ENCODE measurements at regions not wholly inside any gene's neighbourhood (a gene's known extent, or its start where the extent isn't known, plus 50 kb on each side); places are given as distances from the start of the nearest gene placed in this dataset.

DNA sequence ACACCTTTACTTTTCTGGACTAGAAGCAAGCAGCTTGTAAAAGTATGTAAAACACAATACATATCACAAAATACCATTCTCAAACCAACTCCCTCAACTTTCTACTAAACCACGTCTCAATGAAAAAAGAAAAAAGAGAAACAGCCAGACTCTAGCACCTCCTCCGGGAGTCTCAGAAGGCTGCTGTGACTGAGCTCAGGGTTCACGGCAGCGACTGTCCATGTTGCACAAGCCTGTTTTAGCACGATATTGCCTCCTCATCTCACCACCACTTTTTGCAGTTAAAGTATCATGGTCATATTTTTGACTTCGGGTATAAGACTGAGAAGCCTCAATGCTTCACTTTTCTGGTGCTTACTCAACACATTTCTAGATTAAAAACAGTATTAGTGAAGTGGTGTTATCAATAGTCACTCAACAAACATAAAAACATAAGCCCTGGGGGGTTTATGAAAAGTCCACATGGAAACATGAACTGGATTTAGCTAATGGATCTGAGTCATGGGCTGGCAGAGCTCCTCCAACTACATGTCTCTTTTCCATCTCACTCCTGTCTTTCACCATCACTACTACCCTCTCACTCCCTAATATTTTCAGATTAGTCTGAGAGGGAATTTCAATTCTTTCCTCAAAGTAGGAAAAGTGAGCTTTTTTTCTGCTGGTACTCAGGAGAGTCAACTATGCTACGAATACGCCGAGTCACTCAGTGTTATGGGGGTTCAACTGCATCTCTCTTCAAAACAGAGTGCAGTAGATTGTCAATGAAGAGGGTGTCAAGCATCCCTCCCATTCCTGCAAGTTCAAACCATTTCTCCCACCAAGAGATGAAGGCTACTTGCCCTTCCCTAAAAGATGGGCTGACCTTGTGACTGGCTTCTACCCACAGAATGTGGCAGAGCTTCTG lies 113.7 kb downstream of the OSR1 start:
- CTCF ChIA-PET, result no interaction called here
- Mint-ChIP-seq H3K27ac (ENCODE audit: unreplicated experiment) (no peak overlapping the region), H3K9me3 (ENCODE audit: low read depth, unreplicated experiment) (no peaks in the 10 kb centered on the region), H3K4me3 (ENCODE audit: low read depth, unreplicated experiment) (no peak overlapping the region), H3K27me3 (ENCODE audit: unreplicated experiment) (no peaks in the 10 kb centered on the region), H3K4me1 (ENCODE audit: low read depth, unreplicated experiment) (no peaks in the 10 kb centered on the region), H3K36me3 (ENCODE audit: insufficient read depth, unreplicated experiment) (no peaks in the 10 kb centered on the region)
- TF ChIP-seq, protein P1, sequence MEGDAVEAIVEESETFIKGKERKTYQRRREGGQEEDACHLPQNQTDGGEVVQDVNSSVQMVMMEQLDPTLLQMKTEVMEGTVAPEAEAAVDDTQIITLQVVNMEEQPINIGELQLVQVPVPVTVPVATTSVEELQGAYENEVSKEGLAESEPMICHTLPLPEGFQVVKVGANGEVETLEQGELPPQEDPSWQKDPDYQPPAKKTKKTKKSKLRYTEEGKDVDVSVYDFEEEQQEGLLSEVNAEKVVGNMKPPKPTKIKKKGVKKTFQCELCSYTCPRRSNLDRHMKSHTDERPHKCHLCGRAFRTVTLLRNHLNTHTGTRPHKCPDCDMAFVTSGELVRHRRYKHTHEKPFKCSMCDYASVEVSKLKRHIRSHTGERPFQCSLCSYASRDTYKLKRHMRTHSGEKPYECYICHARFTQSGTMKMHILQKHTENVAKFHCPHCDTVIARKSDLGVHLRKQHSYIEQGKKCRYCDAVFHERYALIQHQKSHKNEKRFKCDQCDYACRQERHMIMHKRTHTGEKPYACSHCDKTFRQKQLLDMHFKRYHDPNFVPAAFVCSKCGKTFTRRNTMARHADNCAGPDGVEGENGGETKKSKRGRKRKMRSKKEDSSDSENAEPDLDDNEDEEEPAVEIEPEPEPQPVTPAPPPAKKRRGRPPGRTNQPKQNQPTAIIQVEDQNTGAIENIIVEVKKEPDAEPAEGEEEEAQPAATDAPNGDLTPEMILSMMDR (IDR thresholded peaks at IDR 0.05; ENCODE audit: unreplicated experiment), result no peak
- intact Hi-C loops (cut with micrococcal nuclease; ENCODE audit: unreplicated experiment), result no loop called here
- BruUV-seq (replicated peaks), result no TSS peak
- DNase-seq, result no peak

DNA sequence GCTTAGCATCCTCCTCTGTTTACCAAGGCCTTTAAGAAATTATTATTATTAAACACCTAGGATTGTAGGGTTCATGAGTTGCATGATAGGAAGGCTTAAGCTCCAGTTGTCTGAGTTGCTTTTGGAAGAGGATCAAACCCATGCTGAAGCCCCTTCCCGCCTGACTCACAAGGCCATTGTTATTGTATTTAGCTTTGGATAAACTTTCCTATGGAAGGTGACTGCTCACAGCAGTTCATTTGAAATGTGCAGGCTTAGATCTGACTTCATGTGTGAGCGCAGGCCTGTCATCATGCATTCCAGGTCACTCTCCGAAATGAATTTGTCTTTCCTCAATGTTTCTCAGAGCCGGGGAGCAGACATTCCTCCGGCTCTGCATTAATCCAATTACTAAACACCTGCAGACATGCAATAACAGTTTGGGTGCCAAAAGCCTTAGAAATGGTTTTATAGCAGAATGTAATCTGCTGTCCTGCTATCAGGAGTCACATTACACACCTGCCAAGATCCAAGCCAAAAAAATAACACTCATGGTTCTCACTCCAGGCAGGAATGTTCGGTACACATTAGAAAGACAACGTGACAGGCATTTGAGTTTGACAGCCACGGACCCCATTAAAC lies 119.9 kb downstream of the OSR1 start:
- CTCF ChIA-PET, result no interaction called here

DNA sequence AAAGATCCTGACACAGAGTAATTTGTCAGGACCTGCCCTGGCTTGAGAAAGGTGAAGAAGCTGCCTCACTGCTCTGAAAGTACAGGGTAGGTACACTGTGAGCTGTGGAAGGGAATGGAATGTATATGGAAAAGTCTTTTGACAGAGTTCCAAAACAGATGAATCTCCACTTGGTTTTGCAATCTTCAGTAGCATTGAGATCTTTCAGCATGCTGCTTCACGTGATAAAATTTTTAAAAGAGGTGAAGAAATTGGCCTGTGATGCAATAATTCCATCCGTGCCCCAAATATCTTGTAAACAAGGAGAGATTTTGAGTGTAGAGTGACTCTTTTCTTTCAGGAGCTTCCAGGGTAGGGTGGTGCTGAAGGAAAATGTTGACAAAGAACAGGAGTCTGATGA lies 123.1 kb downstream of the OSR1 start:
- TF ChIP-seq, protein P1 (IDR thresholded peaks at IDR 0.05; ENCODE audit: unreplicated experiment), result no peak
- no TSS peak for BruUV-seq (replicated peaks)
- Mint-ChIP-seq H3K36me3 (ENCODE audit: insufficient read depth, unreplicated experiment) (no peaks in the 10 kb centered on the region), H3K4me1 (ENCODE audit: low read depth, unreplicated experiment) (no peaks in the 10 kb centered on the region), H3K4me3 (ENCODE audit: low read depth, unreplicated experiment) (no peak overlapping the region), H3K9me3 (ENCODE audit: low read depth, unreplicated experiment) (no peaks in the 10 kb centered on the region), H3K27ac (ENCODE audit: unreplicated experiment) (no peak overlapping the region), H3K27me3 (ENCODE audit: unreplicated experiment) (no peaks in the 10 kb centered on the region)
- intact Hi-C loops (cut with micrococcal nuclease; ENCODE audit: unreplicated experiment), result no loop called here
- no peak for DNase-seq
- CTCF ChIA-PET, result no interaction called here

More for the DNA sequence above, 119.9 kb downstream of the OSR1 start:
- H3K27me3 Mint-ChIP-seq (ENCODE audit: unreplicated experiment), result no peaks in the 10 kb centered on the region
- no peak overlapping the region for H3K4me3 Mint-ChIP-seq (ENCODE audit: low read depth, unreplicated experiment)
- no peak for DNase-seq
- intact Hi-C loops (cut with micrococcal nuclease; ENCODE audit: unreplicated experiment), result no loop called here
- H3K4me1 Mint-ChIP-seq (ENCODE audit: low read depth, unreplicated experiment), result no peaks in the 10 kb centered on the region
- H3K27ac Mint-ChIP-seq (ENCODE audit: unreplicated experiment), result no peak overlapping the region
- no peaks in the 10 kb centered on the region for H3K36me3 Mint-ChIP-seq (ENCODE audit: insufficient read depth, unreplicated experiment)
- TF ChIP-seq, protein P1 (IDR thresholded peaks at IDR 0.05; ENCODE audit: unreplicated experiment), result no peak
- BruUV-seq (replicated peaks), result no TSS peak
- H3K9me3 Mint-ChIP-seq (ENCODE audit: low read depth, unreplicated experiment), result no peaks in the 10 kb centered on the region

DNA sequence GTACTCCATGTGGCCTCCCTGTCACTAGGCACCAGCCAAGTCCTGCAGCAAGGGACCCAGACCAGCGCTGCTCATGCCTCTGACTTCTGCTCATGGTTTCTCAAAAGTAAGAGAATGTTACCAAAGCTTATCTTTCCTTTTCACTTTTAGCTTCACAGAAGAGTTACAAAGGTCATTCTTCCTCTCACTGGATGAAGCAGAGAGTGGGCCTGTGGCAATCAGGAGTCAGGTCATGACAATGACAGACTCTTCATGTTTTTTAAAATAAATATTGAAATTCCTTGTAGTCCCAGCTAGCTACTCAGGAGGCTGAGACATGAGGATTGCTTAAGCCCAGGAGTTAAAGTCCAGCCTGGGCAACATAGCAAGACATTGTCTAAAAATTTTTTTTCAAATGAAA lies 126.1 kb downstream of the OSR1 start:
- TF ChIP-seq, protein P1 (IDR thresholded peaks at IDR 0.05; ENCODE audit: unreplicated experiment), result no peak
- Mint-ChIP-seq H3K4me1 (ENCODE audit: low read depth, unreplicated experiment) (no peaks in the 10 kb centered on the region), H3K27me3 (ENCODE audit: unreplicated experiment) (no peaks in the 10 kb centered on the region), H3K27ac (ENCODE audit: unreplicated experiment) (no peak overlapping the region), H3K4me3 (ENCODE audit: low read depth, unreplicated experiment) (no peak overlapping the region), H3K9me3 (ENCODE audit: low read depth, unreplicated experiment) (no peaks in the 10 kb centered on the region), H3K36me3 (ENCODE audit: insufficient read depth, unreplicated experiment) (no peaks in the 10 kb centered on the region)
- intact Hi-C loops (cut with micrococcal nuclease; ENCODE audit: unreplicated experiment), result no loop called here
- no peak for DNase-seq
- no TSS peak for BruUV-seq (replicated peaks)
- CTCF ChIA-PET, result no interaction called here

Data from Calu3 (cell line).